ENCODE measurements at regions not wholly inside any gene's neighbourhood (a gene's known extent, or its start where the extent isn't known, plus 50 kb on each side); places are given as distances from the start of the nearest gene placed in this dataset.

GRCh38 chr14:28467611-28468010 is 299.0 kb upstream of the FOXG1 start:
- H3K4me2 ChIP-seq (ENCODE audit: low read length): no peak overlapping the region
- no peaks in the 10 kb centered on the region for H3K36me3 ChIP-seq (ENCODE audit: control insufficient read depth, low read length)
- no peaks in the 10 kb centered on the region for H3K4me1 ChIP-seq (ENCODE audit: control insufficient read depth, low read length)
- H3K27me3 ChIP-seq (ENCODE audit: control insufficient read depth, low read length): no peaks in the 10 kb centered on the region
- no peaks in the 10 kb centered on the region for H3K79me2 ChIP-seq (ENCODE audit: control insufficient read depth, low read length)
- no peak overlapping the region for H3K27ac ChIP-seq (ENCODE audit: low read depth, low read length)
- no peaks in the 10 kb centered on the region for H4K20me1 ChIP-seq (ENCODE audit: control insufficient read depth, insufficient read depth, low read depth, low read length)
- no peak overlapping the region for H3K4me3 ChIP-seq (ENCODE audit: low read length)
- H3K9me2 ChIP-seq (replicated peaks; ENCODE audit: control insufficient read depth, low read length): no peaks in the 10 kb centered on the region
- no peaks in the 10 kb centered on the region for H3F3A ChIP-seq (ENCODE audit: control insufficient read depth, insufficient read depth)
- no peak for TF ChIP-seq CTCF (IDR thresholded peaks at IDR 0.05; ENCODE audit: low read depth, low read length, poor library complexity, severe bottlenecking)
- H3K9me3 ChIP-seq (ENCODE audit: control insufficient read depth, insufficient read depth, low read length): no peaks in the 10 kb centered on the region; the same call in 1 of the 2 replicates

DNA sequence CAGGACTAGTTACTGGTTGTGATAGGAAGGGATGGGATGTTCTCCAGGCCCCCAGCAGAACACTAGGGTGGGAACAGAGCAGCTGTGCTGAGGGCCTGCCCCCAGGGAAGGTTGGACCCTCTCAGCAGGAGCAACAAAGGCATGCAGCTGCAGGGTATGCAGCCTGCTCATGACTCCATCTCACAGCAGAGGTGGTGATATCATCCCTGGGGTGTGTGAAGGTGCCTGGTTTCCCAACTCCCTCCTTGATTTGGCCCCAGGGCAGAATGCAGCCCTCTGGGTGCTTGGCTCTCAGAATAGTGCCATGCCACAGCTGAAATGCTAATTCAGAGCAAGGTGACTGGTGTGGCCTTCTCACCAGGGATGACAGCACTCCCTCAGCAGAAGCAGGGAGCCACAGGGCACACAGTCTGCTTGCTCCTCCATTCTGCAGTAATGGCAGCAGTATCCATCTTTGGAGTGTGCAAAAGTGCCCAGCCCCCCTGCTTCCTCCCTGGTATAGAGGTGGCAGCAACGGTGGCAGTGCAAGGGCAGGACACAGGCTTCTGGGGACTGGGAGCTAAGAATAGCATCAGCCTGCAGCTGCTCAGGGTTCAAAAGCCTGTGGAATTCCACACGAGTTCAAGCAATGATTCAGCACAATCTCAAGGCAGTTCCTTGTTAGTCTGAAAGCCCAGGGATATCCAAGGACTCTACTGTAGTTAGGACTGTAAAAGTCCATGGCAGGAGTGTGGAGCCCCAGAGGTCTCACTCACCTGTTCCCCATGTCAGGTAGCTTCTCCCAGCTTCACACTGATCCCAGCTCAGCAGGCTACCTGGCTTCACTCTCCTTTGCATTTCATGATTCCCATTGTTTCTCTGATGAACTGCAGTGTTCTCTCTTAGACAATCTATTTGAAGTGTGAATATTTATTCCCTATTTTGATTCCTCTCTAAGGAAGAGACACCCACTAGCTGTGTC is 298.1 kb upstream of the FOXG1 start:
- H3K4me3 ChIP-seq (ENCODE audit: low read length): no peak overlapping the region
- H3K9me2 ChIP-seq (replicated peaks; ENCODE audit: control insufficient read depth, low read length): no peaks in the 10 kb centered on the region
- H3K79me2 ChIP-seq (ENCODE audit: control insufficient read depth, low read length): no peaks in the 10 kb centered on the region
- no peaks in the 10 kb centered on the region for H3K36me3 ChIP-seq (ENCODE audit: control insufficient read depth, low read length)
- H4K20me1 ChIP-seq (ENCODE audit: control insufficient read depth, insufficient read depth, low read depth, low read length): no peaks in the 10 kb centered on the region
- no peak overlapping the region for H3K27ac ChIP-seq (ENCODE audit: low read depth, low read length)
- TF ChIP-seq EZH2phosphoT487 (IDR thresholded peaks at IDR 0.05; ENCODE audit: borderline replicate concordance, low read length): no peak
- TF ChIP-seq CTCF (IDR thresholded peaks at IDR 0.05; ENCODE audit: low read depth, low read length, poor library complexity, severe bottlenecking): no peak
- no peaks in the 10 kb centered on the region for H3K27me3 ChIP-seq (ENCODE audit: control insufficient read depth, low read length)
- no peaks in the 10 kb centered on the region for H3F3A ChIP-seq (ENCODE audit: control insufficient read depth, insufficient read depth)
- H3K4me2 ChIP-seq (ENCODE audit: low read length): no peak overlapping the region
- no peaks in the 10 kb centered on the region; the same call in 1 of the 2 replicates for H3K9me3 ChIP-seq (ENCODE audit: control insufficient read depth, insufficient read depth, low read length)
- no peaks in the 10 kb centered on the region for H3K4me1 ChIP-seq (ENCODE audit: control insufficient read depth, low read length)

- Histone ChIP-seq H3K79me2 (ENCODE audit: control insufficient read depth, low read length) (no peaks in the 10 kb centered on the region), H3K4me1 (ENCODE audit: control insufficient read depth, low read length) (no peaks in the 10 kb centered on the region), H3K4me2 (ENCODE audit: low read length) (no peak overlapping the region), H3K27me3 (ENCODE audit: control insufficient read depth, low read length) (no peaks in the 10 kb centered on the region), H3K36me3 (ENCODE audit: control insufficient read depth, low read length) (no peaks in the 10 kb centered on the region), H3K27ac (ENCODE audit: low read depth, low read length) (no peak overlapping the region), H3K4me3 (ENCODE audit: low read length) (no peak overlapping the region), H3K9me2 (replicated peaks; ENCODE audit: control insufficient read depth, low read length) (no peaks in the 10 kb centered on the region), H4K20me1 (ENCODE audit: control insufficient read depth, insufficient read depth, low read depth, low read length) (no peaks in the 10 kb centered on the region), H3F3A (ENCODE audit: control insufficient read depth, insufficient read depth) (no peaks in the 10 kb centered on the region), H3K9me3 (ENCODE audit: control insufficient read depth, insufficient read depth, low read length) (peaks cover 4% of the 10 kb centered on the region; the same call in 1 of the 2 replicates)
- TF ChIP-seq EZH2phosphoT487 (IDR thresholded peaks at IDR 0.05; ENCODE audit: borderline replicate concordance, low read length) (no peak), CTCF (IDR thresholded peaks at IDR 0.05; ENCODE audit: low read depth, low read length, poor library complexity, severe bottlenecking) (no peak)
These were observed 284.1 kb upstream of the FOXG1 start for GRCh38 chr14:28482251-28483040.

Data from DOHH2 (cell line).